Right lung (tissue), 2 donors: ENCODE measurements at regions not wholly inside any gene's neighbourhood (a gene's known extent, or its start where the extent isn't known, plus 50 kb on each side); places are given as distances from the start of the nearest gene placed in this dataset.

Experiments
- DNase-seq, 2 donors: peaks; one replicate each; pipeline ENCODE4 v3.0.0-alpha.2; 2013

- peak in 1 of 2 donors; percentile 17 for DNase-seq
Observed at GRCh38 chr22:48574776-48575617, 1252.7 kb downstream of the BRD1 start.

DNA sequence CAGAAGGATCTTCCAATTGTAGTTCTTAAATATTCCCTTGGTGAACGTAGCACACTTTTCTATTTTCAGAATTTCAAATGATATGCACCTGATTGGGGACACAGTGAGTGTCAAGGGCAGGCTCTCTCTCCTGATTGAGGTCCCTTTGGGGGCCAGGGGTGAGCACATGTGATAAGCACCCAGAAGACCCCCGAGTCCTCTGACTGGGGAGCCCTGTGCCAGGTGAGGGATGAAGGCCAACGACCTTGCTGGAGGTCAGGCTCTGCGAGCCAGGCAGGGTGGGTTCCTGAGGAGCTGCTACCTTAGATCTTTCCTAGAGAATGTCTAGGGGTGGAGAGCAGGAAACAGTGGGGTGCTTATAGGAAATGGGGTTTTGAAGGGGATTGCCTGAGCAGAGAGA is 1253.9 kb downstream of the BRD1 start:
- DNase-seq, result no peak

GRCh38 chr22:48572951-48573350 is 1254.7 kb downstream of the BRD1 start:
- no peak for DNase-seq

GRCh38 chr22:48570912-48571311 is 1256.8 kb downstream of the BRD1 start:
- DNase-seq, result no peak

GRCh38 chr22:48569476-48570233 is 1258.0 kb downstream of the BRD1 start:
- DNase-seq, result no peak

DNA sequence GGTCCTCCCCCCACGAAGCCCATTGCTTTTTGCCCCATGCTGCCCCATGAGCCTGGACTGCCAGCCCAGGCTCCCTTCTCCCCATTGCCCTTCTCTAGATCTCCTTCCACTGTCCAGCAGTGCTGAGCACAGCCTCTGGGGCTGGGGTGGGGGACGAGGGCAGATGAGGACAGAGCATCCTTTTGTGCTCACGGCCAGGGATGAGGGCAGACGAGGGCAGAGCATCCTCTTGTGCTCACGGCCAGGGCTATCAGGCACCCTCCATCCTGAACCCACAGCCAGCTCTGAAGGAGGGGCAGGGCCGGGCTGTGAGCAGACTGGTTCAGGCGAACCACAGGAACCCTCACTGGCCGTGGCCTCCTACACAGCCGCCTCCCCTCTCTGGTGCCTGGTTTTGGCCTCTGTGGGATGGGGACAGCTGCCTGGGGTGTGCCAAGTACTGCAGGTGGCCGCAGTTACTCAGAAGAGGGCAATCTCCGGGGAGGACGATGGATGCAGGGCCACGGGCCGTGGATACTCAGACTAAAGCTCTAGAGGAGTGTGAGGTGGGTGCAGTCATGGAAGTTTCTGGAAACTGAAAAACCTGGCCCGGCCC is 1258.8 kb downstream of the BRD1 start:
- no peak for DNase-seq

DNA sequence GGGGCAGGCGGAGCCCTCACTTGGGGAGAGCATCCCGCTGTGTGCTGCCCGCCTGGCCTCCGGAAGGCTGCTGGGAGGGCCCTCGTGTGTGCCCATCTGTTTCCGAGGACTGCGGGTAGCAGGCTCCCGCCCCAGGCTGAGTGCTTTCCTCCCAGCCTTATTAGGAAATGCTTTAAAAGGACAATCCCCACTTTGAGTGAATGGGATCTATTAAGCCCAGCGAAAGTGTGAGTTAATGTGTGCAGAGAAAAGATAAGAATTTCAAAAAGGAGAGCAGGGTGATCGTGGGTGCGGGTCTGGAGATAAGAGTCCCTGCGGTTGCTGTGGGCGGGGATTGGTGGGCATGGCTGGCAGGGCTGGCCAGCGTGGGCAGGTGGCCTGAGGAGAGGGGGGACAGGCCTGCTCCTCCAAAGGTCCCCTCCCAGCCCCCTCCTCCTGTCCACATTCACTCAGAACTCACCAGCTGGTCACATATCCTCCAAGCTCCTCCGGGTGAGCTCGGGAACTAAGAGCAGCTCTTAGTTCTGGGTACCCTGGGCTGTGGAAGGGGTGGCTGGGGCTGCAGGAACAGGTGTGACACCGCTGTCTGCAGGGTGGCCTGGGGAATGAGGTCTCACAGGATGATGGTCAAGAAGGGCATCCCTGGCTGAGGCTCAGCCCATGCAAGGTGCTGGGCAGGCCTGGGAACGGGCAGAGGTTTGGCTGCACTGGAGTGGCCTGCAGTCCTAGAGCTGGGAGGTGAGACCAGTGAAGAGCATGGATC is 1260.3 kb downstream of the BRD1 start:
- DNase-seq, result no peak

- DNase-seq, result no peak
Observed at GRCh38 chr22:48566741-48567140, 1260.9 kb downstream of the BRD1 start.

- no peak for DNase-seq
Observed at GRCh38 chr22:48565901-48566501, 1261.7 kb downstream of the BRD1 start.

DNA sequence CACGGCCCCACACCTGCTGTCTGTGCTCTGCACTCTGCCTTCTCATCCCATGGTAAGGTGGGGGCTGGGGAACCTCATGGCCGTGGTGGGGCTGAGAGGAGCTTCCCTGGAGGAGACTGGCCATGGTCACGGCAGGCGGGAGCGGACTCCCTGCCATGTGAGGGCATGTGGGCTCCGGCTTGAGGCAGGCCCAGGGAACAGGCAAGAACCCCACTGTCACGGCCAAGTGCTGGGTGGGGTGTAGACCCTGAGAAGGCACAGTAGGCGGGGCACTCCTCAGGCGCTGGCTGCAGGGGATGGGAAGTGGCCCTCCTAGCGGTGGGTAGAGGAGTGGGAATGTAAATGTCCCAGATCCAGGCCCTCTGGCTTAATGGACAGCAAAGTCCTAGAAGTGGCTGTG is 1262.7 kb downstream of the BRD1 start:
- DNase-seq, result no peak

GRCh38 chr22:48563966-48564330 is 1263.7 kb downstream of the BRD1 start:
- no peak for DNase-seq

- no peak for DNase-seq
Observed at GRCh38 chr22:48563118-48563965, 1264.3 kb downstream of the BRD1 start.

GRCh38 chr22:48561676-48562075 is 1266.0 kb downstream of the BRD1 start:
- DNase-seq, result no peak

DNA sequence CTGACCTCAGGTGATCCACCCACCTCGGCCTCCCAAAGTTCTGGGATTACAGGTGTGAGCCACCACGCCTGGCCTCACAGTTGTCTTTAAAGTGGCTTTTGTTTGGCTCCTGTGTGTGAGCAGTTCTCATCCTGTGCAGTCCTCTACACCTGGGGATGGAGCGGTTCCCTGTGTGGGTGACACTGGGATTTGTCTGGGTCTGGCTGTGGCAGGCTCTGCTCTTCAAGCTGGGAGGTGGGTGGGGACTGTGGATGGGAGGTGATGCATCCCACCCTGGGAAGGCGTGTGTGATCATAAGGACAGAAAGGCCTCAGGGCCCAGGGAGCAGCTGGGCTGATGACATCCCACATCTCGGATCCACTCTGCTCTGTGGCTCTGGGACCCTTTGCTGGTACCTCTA is 1266.8 kb downstream of the BRD1 start:
- no peak for DNase-seq

DNA sequence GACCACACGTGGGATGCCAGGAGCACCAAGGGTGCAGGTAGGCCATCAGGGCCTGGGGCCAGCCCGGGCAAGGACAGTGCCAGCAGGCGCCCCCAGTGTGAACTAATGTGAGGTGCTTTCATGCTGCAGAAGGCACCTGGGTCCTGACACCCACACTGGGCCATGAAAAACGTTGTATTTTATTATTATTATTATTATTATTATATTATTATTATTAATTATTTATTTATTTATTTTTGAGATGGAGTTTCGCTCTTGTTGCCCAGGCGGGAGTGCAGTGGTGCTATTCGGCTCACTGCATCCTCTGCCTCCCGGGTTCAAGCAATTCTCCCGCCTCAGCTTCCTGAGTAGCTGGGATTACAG is 1267.3 kb downstream of the BRD1 start:
- no peak for DNase-seq

DNA sequence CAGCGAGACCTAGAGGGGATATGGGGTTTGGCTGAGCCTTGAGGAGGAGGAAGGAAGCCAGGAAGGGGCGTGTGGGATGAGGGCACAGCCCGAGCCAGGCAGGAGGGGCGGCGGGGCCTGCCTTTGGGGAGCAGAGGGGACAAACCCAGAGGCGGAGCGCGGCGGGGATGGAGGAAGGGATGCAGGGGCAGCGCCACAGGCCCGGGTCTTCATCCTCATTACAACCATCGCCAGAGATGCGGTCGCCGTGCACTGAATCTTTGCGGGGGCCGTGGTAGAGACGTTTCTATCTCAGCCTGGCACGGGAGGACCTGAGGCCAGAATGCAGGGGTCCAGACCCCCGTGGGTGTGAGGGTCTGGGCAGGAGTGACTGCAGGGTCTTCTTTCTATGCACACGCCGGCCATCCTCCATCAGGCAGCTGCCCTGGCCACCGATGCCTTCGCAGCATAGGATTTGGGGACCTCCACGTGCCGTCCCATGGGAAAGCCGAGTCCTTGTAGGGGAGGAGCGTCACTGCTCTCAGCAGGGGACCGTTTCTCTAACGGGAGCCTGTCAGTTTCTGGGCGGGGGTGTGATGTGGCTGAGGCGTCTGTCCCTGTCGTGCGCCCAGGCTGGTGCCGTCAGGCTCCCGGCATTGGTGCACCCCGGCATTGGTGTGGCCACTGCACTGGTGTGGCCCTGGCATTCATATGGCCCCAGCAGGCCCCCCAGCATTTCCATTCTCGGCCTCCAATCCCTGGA is 1267.9 kb downstream of the BRD1 start:
- DNase-seq, result no peak

GRCh38 chr22:48558606-48559402 is 1268.9 kb downstream of the BRD1 start:
- DNase-seq, result no peak

DNA sequence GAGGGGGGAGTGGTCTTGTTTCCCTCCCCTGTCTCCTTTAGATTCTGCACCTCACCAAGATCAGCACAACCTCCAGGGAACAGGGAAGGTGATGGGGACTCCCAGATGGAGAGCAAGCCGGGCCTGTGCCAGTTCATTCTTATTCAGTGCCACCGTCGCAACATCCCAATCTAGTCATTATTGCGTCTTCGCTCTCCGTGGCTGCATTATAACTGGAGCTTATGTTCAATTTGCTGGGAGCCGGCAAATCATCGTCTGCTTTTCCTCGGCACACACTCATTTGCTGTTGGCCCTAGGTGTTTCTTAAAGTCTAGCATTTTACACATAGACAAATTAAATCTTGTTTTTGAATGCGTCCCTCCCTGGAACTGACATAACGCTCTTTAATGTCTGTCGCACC is 1269.7 kb downstream of the BRD1 start:
- DNase-seq, result no peak

- DNase-seq, result no peak
Observed at GRCh38 chr22:48557473-48557872, 1270.2 kb downstream of the BRD1 start.
